ENCODE measurements at regions not wholly inside any gene's neighbourhood (a gene's known extent, or its start where the extent isn't known, plus 50 kb on each side); places are given as distances from the start of the nearest gene placed in this dataset.

DNA sequence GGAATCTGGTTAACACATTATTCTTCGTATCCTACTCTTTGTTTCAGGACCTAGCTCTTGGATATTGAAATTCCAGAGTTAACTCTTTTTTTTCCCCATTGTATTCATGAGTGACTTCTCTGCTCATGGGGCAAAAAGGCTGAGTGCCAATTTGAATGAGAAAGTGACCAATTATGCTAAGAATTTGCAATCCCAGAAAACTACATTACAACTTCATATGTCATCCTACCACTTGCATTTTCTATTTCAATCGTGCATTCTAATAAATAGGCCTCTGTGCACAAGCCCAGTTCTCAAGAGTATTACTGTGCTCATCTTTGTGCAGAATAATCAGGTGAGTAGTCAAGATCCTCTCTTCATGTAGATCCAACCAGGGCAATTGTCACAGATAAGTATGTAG is 537.8 kb downstream of the OTOL1 start:
- no peaks in the 10 kb centered on the region for H3K27me3 Mint-ChIP-seq
- DNase-seq (ENCODE audit: low spot score, unreplicated experiment): no peak
- H3K27ac Mint-ChIP-seq: no peak overlapping the region
- H3K4me3 Mint-ChIP-seq (ENCODE audit: low read depth): no peak overlapping the region
- no peak for TF ChIP-seq CTCF (IDR thresholded peaks at IDR 0.05; ENCODE audit: unreplicated experiment)
- peaks cover 4% of the 10 kb centered on the region for H3K4me1 Mint-ChIP-seq (ENCODE audit: low read depth)
- H3K9me3 Mint-ChIP-seq (ENCODE audit: low read depth): peaks cover 5% of the 10 kb centered on the region
- H3K36me3 Mint-ChIP-seq (ENCODE audit: insufficient read depth): no peaks in the 10 kb centered on the region

DNA sequence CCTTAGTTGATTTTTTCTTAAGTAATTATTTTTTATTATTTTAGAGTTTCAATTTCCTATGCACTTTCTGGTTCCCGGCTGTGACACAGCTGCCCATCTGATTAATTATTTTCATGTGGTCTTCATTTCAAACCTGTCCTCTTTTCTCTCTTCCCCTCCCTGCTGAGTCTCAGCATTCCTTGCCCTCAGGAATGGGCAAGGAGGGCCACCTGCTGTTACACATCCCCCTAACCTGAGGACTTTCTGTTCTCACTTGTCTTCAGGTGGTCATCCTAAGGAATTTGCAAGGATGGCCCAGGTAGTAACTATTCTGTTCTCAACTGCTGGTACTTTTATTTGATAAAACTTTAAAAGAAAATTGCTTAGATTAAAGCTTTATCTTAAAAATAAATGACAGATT is 545.0 kb downstream of the OTOL1 start:
- Mint-ChIP-seq H3K4me3 (ENCODE audit: low read depth) (no peak overlapping the region), H3K36me3 (ENCODE audit: insufficient read depth) (no peaks in the 10 kb centered on the region), H3K9me3 (ENCODE audit: low read depth) (peaks cover 8% of the 10 kb centered on the region), H3K27me3 (no peaks in the 10 kb centered on the region), H3K27ac (no peak overlapping the region), H3K4me1 (ENCODE audit: low read depth) (peaks cover 12% of the 10 kb centered on the region)
- no peak for TF ChIP-seq CTCF (IDR thresholded peaks at IDR 0.05; ENCODE audit: unreplicated experiment)
- no peak for DNase-seq (ENCODE audit: low spot score, unreplicated experiment)

GRCh38 chr3:162052636-162053035 is 556.0 kb downstream of the OTOL1 start:
- TF ChIP-seq CTCF (IDR thresholded peaks at IDR 0.05; ENCODE audit: unreplicated experiment): no peak
- peaks cover 7% of the 10 kb centered on the region for H3K9me3 Mint-ChIP-seq (ENCODE audit: low read depth)
- H3K4me1 Mint-ChIP-seq (ENCODE audit: low read depth): no peaks in the 10 kb centered on the region
- no peaks in the 10 kb centered on the region for H3K36me3 Mint-ChIP-seq (ENCODE audit: insufficient read depth)
- H3K4me3 Mint-ChIP-seq (ENCODE audit: low read depth): no peak overlapping the region
- no peak for DNase-seq (ENCODE audit: low spot score, unreplicated experiment)
- H3K27me3 Mint-ChIP-seq: no peaks in the 10 kb centered on the region
- no peak overlapping the region for H3K27ac Mint-ChIP-seq

- TF ChIP-seq CTCF (IDR thresholded peaks at IDR 0.05; ENCODE audit: unreplicated experiment): no peak
- peaks cover 11% of the 10 kb centered on the region for H3K4me1 Mint-ChIP-seq (ENCODE audit: low read depth)
- DNase-seq (ENCODE audit: low spot score, unreplicated experiment): no peak
- no peak overlapping the region for H3K4me3 Mint-ChIP-seq (ENCODE audit: low read depth)
- no peak overlapping the region for H3K27ac Mint-ChIP-seq
- no peaks in the 10 kb centered on the region for H3K27me3 Mint-ChIP-seq
- H3K36me3 Mint-ChIP-seq (ENCODE audit: insufficient read depth): no peaks in the 10 kb centered on the region
- H3K9me3 Mint-ChIP-seq (ENCODE audit: low read depth): no peaks in the 10 kb centered on the region
These were observed 576.1 kb downstream of the OTOL1 start for GRCh38 chr3:162072656-162073164.

DNA sequence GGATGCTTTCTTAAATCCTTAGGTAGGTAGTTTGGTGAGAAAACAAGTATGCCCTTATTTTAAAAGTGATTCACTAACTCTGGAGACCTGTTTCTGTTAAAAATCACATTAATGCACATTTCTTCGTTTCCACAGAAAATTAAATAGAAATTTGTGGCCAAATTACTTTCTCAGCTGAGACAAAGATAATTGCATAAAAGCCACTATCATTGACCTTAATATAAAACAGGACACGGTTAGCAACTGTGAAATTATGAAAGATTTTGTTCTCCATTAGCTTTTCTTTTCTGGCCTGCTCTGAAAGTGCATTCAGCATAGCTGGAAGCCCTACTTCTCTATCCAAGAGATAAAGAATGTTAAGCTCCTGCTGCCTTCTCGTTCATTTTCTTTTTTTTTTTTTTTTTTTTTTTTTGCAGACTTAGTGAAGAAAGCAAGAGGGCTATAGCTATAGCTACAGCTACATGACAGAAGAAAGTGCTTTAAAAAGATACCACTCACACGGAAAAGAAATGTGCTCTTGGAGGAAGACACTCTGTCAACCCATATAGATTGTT is 576.9 kb downstream of the OTOL1 start:
- no peak for DNase-seq (ENCODE audit: low spot score, unreplicated experiment)
- Mint-ChIP-seq H3K4me3 (ENCODE audit: low read depth) (no peak overlapping the region), H3K4me1 (ENCODE audit: low read depth) (peaks cover 11% of the 10 kb centered on the region), H3K36me3 (ENCODE audit: insufficient read depth) (no peaks in the 10 kb centered on the region), H3K9me3 (ENCODE audit: low read depth) (no peaks in the 10 kb centered on the region), H3K27me3 (no peaks in the 10 kb centered on the region), H3K27ac (no peak overlapping the region)
- no peak for TF ChIP-seq CTCF (IDR thresholded peaks at IDR 0.05; ENCODE audit: unreplicated experiment)

Measured in progenitor cell of endocrine pancreas (in vitro differentiated cells).